ENCODE measurements at regions not wholly inside any gene's neighbourhood (a gene's known extent, or its start where the extent isn't known, plus 50 kb on each side); places are given as distances from the start of the nearest gene placed in this dataset.

DNA sequence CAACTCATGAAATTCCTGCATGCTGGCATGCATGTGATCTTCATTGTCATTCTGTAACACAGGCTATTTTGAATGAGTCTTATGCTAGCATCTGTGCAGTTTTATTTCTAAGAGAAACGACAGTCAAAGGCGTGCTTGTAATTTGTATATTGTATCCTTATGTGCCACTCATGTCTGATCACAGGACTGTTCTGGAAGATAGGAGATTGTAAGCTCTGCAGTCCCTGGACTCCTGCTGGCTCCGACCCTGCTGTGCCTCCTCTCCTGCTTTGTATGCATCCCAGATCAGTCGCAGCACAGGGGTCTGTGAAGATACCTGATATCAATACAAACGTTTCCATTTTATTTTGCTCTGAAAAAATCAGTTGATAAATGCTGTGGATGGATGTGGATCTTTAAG lies 653.1 kb downstream of the LIG4 start:
- Histone ChIP-seq H3K9ac (no peak overlapping the region), H3K36me3 (replicated peaks in 1 of 2; ENCODE audit: control insufficient read depth in 1 of 2, insufficient read depth in 2 of 2, low read length in 1 of 2) (peaks cover 0 to 4% of the 10 kb centered on the region in 2 experiments), H3K4me3 (ENCODE audit: low read depth in 2 of 2, low read length in 1 of 2) (no peak overlapping the region), H2AFZ (ENCODE audit: low read depth) (no peak overlapping the region), H3K79me2 (ENCODE audit: insufficient read depth) (peaks cover 6% of the 10 kb centered on the region), H3F3A (replicated peaks; ENCODE audit: insufficient read depth) (peaks cover 4% of the 10 kb centered on the region), H3K4me2 (no peak overlapping the region), H3K4me1 (ENCODE audit: control insufficient read depth in 1 of 2, insufficient read depth in 2 of 2, low read depth in 1 of 2, low read length in 1 of 2) (peaks cover 0 to 15% of the 10 kb centered on the region in 2 experiments; a peak in 2 of 4 replicates), H3K27me3 (ENCODE audit: insufficient read depth) (no peaks in the 10 kb centered on the region), H4K20me1 (ENCODE audit: insufficient read depth) (no peaks in the 10 kb centered on the region; the same call in 1 of the 2 replicates), H3K9me3 (no peaks in the 10 kb centered on the region), H3K27ac (ENCODE audit: low read depth in 2 of 2, low read length in 1 of 2) (no peak overlapping the region), H3K9me2 (no peaks in the 10 kb centered on the region)
- WGBS (ENCODE audit: low lambda C conversion rate): 66% methylated on average over 5 of the region's 5 CpGs
- POLR2A ChIA-PET: no interaction called here
- TF ChIP-seq ELF1 (IDR thresholded peaks at IDR 0.05): no peak
- TF ChIP-seq, protein P1, sequence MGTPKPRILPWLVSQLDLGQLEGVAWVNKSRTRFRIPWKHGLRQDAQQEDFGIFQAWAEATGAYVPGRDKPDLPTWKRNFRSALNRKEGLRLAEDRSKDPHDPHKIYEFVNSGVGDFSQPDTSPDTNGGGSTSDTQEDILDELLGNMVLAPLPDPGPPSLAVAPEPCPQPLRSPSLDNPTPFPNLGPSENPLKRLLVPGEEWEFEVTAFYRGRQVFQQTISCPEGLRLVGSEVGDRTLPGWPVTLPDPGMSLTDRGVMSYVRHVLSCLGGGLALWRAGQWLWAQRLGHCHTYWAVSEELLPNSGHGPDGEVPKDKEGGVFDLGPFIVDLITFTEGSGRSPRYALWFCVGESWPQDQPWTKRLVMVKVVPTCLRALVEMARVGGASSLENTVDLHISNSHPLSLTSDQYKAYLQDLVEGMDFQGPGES (IDR thresholded peaks at IDR 0.05; ENCODE audit: low read depth, low read length): no peak
- TF ChIP-seq CHD2 (IDR thresholded peaks at IDR 0.05; ENCODE audit: low read length, partially characterized antibody): no peak
- no peak for TF ChIP-seq NRF1 (IDR thresholded peaks at IDR 0.05; ENCODE audit: low read depth, low read length)
- TF ChIP-seq GABPA (IDR thresholded peaks at IDR 0.05; ENCODE audit: low read depth): no peak
- TF ChIP-seq, protein P2, sequence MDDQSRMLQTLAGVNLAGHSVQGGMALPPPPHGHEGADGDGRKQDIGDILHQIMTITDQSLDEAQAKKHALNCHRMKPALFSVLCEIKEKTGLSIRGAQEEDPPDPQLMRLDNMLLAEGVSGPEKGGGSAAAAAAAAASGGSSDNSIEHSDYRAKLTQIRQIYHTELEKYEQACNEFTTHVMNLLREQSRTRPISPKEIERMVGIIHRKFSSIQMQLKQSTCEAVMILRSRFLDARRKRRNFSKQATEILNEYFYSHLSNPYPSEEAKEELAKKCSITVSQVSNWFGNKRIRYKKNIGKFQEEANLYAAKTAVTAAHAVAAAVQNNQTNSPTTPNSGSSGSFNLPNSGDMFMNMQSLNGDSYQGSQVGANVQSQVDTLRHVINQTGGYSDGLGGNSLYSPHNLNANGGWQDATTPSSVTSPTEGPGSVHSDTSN (IDR thresholded peaks at IDR 0.05): no peak
- TF ChIP-seq YY1 (IDR thresholded peaks at IDR 0.05; ENCODE audit: low read depth): no peak
- TF ChIP-seq RAD21 (IDR thresholded peaks at IDR 0.05; ENCODE audit: low read length): no peak
- no peak for TF ChIP-seq JUND (IDR thresholded peaks at IDR 0.05)
- TF ChIP-seq FOXM1 (IDR thresholded peaks at IDR 0.05; ENCODE audit: low read depth): no peak
- TF ChIP-seq SIN3A (IDR thresholded peaks at IDR 0.05; ENCODE audit: borderline replicate concordance, low read depth, low read length): no peak
- TF ChIP-seq GATA2 (CRISPR knock-in tag; IDR thresholded peaks at IDR 0.05): no peak; the same call in 1 of the 2 replicates
- no peak for TF ChIP-seq TEAD4 (IDR thresholded peaks at IDR 0.05; ENCODE audit: borderline replicate concordance, insufficient read depth)
- TF ChIP-seq, protein P3, sequence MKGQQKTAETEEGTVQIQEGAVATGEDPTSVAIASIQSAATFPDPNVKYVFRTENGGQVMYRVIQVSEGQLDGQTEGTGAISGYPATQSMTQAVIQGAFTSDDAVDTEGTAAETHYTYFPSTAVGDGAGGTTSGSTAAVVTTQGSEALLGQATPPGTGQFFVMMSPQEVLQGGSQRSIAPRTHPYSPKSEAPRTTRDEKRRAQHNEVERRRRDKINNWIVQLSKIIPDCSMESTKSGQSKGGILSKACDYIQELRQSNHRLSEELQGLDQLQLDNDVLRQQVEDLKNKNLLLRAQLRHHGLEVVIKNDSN (IDR thresholded peaks at IDR 0.05; ENCODE audit: borderline replicate concordance, low read depth): no peak
- TF ChIP-seq FOSL2 (IDR thresholded peaks at IDR 0.05; ENCODE audit: borderline replicate concordance, low read depth): no peak
- no peak for TF ChIP-seq RFX5 (IDR thresholded peaks at IDR 0.05; ENCODE audit: low read length)
- peak; percentile 40 for DNase-seq
- CTCF ChIA-PET: interaction anchor here (2.0 kb wide), 1 partner anchor 351 kb away, joined by 5 read pairs; no protein-coding TSS in a partner anchor

DNA sequence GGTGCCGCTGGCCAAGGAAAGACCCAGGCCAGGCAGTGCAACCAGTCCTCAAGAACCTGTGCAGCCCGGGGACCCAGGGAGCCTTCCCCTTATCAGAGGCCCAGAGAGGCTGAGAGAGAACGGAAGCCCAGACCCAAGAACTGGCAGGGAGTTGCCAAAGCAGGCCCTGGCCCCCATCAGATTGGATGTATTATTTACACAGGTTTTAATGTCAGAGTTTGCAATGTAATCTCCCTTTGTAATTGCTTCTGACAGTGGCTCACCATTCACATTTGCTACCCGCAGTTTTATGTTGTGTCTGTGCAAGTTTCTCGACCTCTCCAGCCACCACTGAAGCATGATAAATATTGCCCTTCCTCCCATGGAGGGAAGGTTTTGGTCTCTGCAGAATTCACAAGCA lies 660.9 kb downstream of the LIG4 start:
- ChIA-PET CTCF (interaction anchor here (1.0 kb wide), 1 partner anchor 180 kb away, joined by 3 read pairs; no protein-coding TSS in a partner anchor), POLR2A (no interaction called here)
- Histone ChIP-seq H4K20me1 (ENCODE audit: insufficient read depth) (peaks cover 9% of the 10 kb centered on the region; the same call in 1 of the 2 replicates), H3K9me3 (no peaks in the 10 kb centered on the region), H3K9me2 (no peaks in the 10 kb centered on the region), H3K4me1 (ENCODE audit: control insufficient read depth in 1 of 2, insufficient read depth in 2 of 2, low read depth in 1 of 2, low read length in 1 of 2) (peaks cover 0 to 18% of the 10 kb centered on the region in 2 experiments; a peak in 2 of 4 replicates), H3K27ac (ENCODE audit: low read depth in 2 of 2, low read length in 1 of 2) (peak overlapping the region in 1 of 2 experiments; percentile 34; a peak in 2 of 4 replicates), H3K4me2 (no peak overlapping the region), H2AFZ (ENCODE audit: low read depth) (no peak overlapping the region), H3K27me3 (ENCODE audit: insufficient read depth) (no peaks in the 10 kb centered on the region), H3K36me3 (replicated peaks in 1 of 2; ENCODE audit: control insufficient read depth in 1 of 2, insufficient read depth in 2 of 2, low read length in 1 of 2) (no peaks in the 10 kb centered on the region), H3K79me2 (ENCODE audit: insufficient read depth) (peaks cover 4% of the 10 kb centered on the region; the same call in 1 of the 2 replicates), H3F3A (replicated peaks; ENCODE audit: insufficient read depth) (no peaks in the 10 kb centered on the region), H3K9ac (no peak overlapping the region), H3K4me3 (ENCODE audit: low read depth in 2 of 2, low read length in 1 of 2) (no peak overlapping the region)
- DNase-seq: no peak
- 85% methylated on average over 4 of the region's 5 CpGs for WGBS (ENCODE audit: low lambda C conversion rate)
- TF ChIP-seq, protein P4, sequence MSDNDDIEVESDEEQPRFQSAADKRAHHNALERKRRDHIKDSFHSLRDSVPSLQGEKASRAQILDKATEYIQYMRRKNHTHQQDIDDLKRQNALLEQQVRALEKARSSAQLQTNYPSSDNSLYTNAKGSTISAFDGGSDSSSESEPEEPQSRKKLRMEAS (IDR thresholded peaks at IDR 0.05; ENCODE audit: low read depth): no peak
- TF ChIP-seq RXRA (IDR thresholded peaks at IDR 0.05; ENCODE audit: borderline replicate concordance, low read depth): no peak
- TF ChIP-seq RAD21 (IDR thresholded peaks at IDR 0.05; ENCODE audit: low read length): no peak
- TF ChIP-seq POLR2AphosphoS5 (IDR thresholded peaks at IDR 0.05; ENCODE audit: low read depth, low read length): no peak
- TF ChIP-seq GABPA (IDR thresholded peaks at IDR 0.05; ENCODE audit: low read depth): no peak
- TF ChIP-seq, protein P5, sequence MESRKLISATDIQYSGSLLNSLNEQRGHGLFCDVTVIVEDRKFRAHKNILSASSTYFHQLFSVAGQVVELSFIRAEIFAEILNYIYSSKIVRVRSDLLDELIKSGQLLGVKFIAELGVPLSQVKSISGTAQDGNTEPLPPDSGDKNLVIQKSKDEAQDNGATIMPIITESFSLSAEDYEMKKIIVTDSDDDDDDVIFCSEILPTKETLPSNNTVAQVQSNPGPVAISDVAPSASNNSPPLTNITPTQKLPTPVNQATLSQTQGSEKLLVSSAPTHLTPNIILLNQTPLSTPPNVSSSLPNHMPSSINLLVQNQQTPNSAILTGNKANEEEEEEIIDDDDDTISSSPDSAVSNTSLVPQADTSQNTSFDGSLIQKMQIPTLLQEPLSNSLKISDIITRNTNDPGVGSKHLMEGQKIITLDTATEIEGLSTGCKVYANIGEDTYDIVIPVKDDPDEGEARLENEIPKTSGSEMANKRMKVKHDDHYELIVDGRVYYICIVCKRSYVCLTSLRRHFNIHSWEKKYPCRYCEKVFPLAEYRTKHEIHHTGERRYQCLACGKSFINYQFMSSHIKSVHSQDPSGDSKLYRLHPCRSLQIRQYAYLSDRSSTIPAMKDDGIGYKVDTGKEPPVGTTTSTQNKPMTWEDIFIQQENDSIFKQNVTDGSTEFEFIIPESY (IDR thresholded peaks at IDR 0.05; ENCODE audit: borderline replicate concordance, low read depth): no peak
- no peak for TF ChIP-seq EZH2phosphoT487 (IDR thresholded peaks at IDR 0.05; ENCODE audit: borderline replicate concordance, low read depth)
